Tibial nerve (tissue), 4 donors: ENCODE measurements at regions not wholly inside any gene's neighbourhood (a gene's known extent, or its start where the extent isn't known, plus 50 kb on each side); places are given as distances from the start of the nearest gene placed in this dataset.

ENCODE experiments used
- EP300 ChIP-seq, 2 donors: sonication (generic); formaldehyde crosslinking; IDR thresholded peaks; one replicate each; pipeline ENCODE4 v1.6.1; 2017; ENCODE audit warnings: antibody characterized with exemption in 2 of 2, mild to moderate bottlenecking in 1 of 2
- POLR2A ChIP-seq, 2 donors: fragments of 450-650 bp; IDR thresholded peaks; one replicate each; pipeline ENCODE4 v1.6.1; 2017; ENCODE audit warnings: antibody characterized with exemption in 2 of 2, mild to moderate bottlenecking in 2 of 2, moderate library complexity in 2 of 2
- TF ChIP-seq, protein P1 (sequence below), 5 experiments: fragments of 200-600 bp in 3 of 5; fragments of 450-650 bp in 2 of 5; sonication (generic) in 3 of 5; IDR thresholded peaks; one replicate each; pipeline ENCODE4 v1.5.1; 2016 to 2019; ENCODE audit warnings: antibody characterized with exemption in 5 of 5, mild to moderate bottlenecking in 3 of 5, moderate library complexity in 2 of 5

DNA sequence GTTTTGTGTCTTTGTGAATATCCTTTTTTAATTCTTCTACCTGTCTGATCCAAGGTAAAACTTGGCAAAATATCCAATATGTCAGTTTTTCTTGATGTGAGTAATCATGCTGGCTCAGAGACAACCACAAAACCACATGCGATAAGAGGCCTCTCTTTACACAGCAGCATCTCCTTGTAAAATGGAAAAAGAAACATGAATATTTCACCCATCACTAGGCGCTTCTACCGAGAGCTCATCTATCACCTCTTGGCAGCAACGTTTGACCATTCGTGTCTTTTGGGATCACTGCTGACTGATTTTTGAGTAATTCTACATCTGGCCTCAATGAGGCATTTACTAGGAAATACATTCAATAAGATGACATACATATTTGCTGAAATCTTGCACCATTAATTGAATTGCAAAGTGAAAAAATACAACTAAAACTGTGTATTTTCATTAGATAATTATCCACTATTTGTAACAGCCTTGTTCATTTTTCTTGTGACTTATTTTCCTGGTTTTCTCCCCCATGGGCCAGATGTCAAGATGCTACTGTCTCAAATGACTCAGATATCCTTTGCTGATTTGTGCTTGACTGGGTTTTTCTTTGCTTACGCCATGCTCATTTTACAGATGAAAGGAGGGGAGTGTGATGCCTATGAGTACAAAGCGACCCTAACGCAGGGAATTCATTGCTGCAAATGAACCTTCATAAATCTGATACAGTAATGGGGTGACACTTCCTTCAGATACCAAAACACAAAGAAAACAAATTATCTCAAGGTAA lies 467.5 kb downstream of the FBXO15 start:
- TF ChIP-seq, protein P1, sequence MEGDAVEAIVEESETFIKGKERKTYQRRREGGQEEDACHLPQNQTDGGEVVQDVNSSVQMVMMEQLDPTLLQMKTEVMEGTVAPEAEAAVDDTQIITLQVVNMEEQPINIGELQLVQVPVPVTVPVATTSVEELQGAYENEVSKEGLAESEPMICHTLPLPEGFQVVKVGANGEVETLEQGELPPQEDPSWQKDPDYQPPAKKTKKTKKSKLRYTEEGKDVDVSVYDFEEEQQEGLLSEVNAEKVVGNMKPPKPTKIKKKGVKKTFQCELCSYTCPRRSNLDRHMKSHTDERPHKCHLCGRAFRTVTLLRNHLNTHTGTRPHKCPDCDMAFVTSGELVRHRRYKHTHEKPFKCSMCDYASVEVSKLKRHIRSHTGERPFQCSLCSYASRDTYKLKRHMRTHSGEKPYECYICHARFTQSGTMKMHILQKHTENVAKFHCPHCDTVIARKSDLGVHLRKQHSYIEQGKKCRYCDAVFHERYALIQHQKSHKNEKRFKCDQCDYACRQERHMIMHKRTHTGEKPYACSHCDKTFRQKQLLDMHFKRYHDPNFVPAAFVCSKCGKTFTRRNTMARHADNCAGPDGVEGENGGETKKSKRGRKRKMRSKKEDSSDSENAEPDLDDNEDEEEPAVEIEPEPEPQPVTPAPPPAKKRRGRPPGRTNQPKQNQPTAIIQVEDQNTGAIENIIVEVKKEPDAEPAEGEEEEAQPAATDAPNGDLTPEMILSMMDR (IDR thresholded peaks at IDR 0.05), result no peak
- TF ChIP-seq POLR2A (IDR thresholded peaks at IDR 0.05) (no peak), EP300 (IDR thresholded peaks at IDR 0.05) (no peak)
